DOHH2 (cell line): ENCODE measurements at regions not wholly inside any gene's neighbourhood (a gene's known extent, or its start where the extent isn't known, plus 50 kb on each side); places are given as distances from the start of the nearest gene placed in this dataset.

Experiments
- H3F3A ChIP-seq: fragments of 200-600 bp; sonication (generic), shearing (Covaris generic); 2 replicates; pipeline ENCODE4 v1.6.0; 2016; ENCODE audit warnings: antibody characterized with exemption, mild to moderate bottlenecking; ENCODE audit not compliant: control insufficient read depth, insufficient read depth
- H3K27ac ChIP-seq: fragments of 200-600 bp; sonication (generic); 2 replicates; pipeline ENCODE4 v1.5.1; 2014; ENCODE audit warnings: low read depth, mild to moderate bottlenecking, low read length, moderate library complexity
- H3K27me3 ChIP-seq: fragments of 200-600 bp; sonication (generic); 2 replicates; pipeline ENCODE4 v1.6.1; 2014; ENCODE audit warnings: mild to moderate bottlenecking, low read length, mixed read lengths; ENCODE audit not compliant: control insufficient read depth
- H3K36me3 ChIP-seq: fragments of 200-600 bp; sonication (generic); 2 replicates; pipeline ENCODE4 v1.6.1; 2014; ENCODE audit warnings: mild to moderate bottlenecking, low read length, moderate library complexity, mixed read lengths; ENCODE audit not compliant: control insufficient read depth
- H3K4me1 ChIP-seq: fragments of 200-600 bp; sonication (generic); 2 replicates; pipeline ENCODE4 v1.6.1; 2014; ENCODE audit warnings: mild to moderate bottlenecking, low read length, mixed read lengths; ENCODE audit not compliant: control insufficient read depth
- H3K4me2 ChIP-seq: fragments of 200-600 bp; sonication (generic); 2 replicates; pipeline ENCODE4 v1.6.0; 2014; ENCODE audit warnings: mild to moderate bottlenecking, low read length, moderate library complexity
- H3K4me3 ChIP-seq: fragments of 200-600 bp; sonication (generic); 2 replicates; pipeline ENCODE4 v1.5.1; 2014; ENCODE audit warnings: mild to moderate bottlenecking, low read length, mixed read lengths
- H3K79me2 ChIP-seq: fragments of 200-600 bp; sonication (generic); 2 replicates; pipeline ENCODE4 v1.6.1; 2014; ENCODE audit warnings: mild to moderate bottlenecking, low read length, mixed read lengths; ENCODE audit not compliant: control insufficient read depth
- H3K9me2 ChIP-seq: fragments of 200-600 bp; sonication (generic); replicated peaks from 2 replicates; pipeline ENCODE4 v1.6.1; 2014; ENCODE audit warnings: mild to moderate bottlenecking, low read length, mixed read lengths; ENCODE audit not compliant: control insufficient read depth
- H3K9me3 ChIP-seq: fragments of 200-600 bp; sonication (generic); 2 replicates; pipeline ENCODE4 v1.6.1; 2014; ENCODE audit warnings: antibody characterized with exemption, low read length, mixed read lengths; ENCODE audit not compliant: control insufficient read depth, insufficient read depth
- H4K20me1 ChIP-seq: fragments of 200-600 bp; sonication (generic); 2 replicates; pipeline ENCODE4 v1.6.0; 2014; ENCODE audit warnings: low read depth, mild to moderate bottlenecking, antibody characterized with exemption, low read length, moderate library complexity; ENCODE audit not compliant: control insufficient read depth, insufficient read depth
- EZH2phosphoT487 ChIP-seq: fragments of 200-600 bp; sonication (generic); IDR thresholded peaks from 2 replicates; pipeline ENCODE4 v1.6.1; 2017; ENCODE audit warnings: borderline replicate concordance, mild to moderate bottlenecking, antibody characterized with exemption, low read length, moderate library complexity, mixed read lengths
- TF ChIP-seq, protein P1 (sequence below): fragments of 200-600 bp; sonication (generic); IDR thresholded peaks from one replicate; pipeline ENCODE4 v1.5.1; 2014; ENCODE audit warnings: antibody characterized with exemption, mild to moderate bottlenecking, low read depth, low read length; ENCODE audit not compliant: poor library complexity, severe bottlenecking

- no peaks in the 10 kb centered on the region for H3K27me3 ChIP-seq
- H3F3A ChIP-seq = no peaks in the 10 kb centered on the region
- H3K36me3 ChIP-seq = no peaks in the 10 kb centered on the region
- TF ChIP-seq, protein P1, sequence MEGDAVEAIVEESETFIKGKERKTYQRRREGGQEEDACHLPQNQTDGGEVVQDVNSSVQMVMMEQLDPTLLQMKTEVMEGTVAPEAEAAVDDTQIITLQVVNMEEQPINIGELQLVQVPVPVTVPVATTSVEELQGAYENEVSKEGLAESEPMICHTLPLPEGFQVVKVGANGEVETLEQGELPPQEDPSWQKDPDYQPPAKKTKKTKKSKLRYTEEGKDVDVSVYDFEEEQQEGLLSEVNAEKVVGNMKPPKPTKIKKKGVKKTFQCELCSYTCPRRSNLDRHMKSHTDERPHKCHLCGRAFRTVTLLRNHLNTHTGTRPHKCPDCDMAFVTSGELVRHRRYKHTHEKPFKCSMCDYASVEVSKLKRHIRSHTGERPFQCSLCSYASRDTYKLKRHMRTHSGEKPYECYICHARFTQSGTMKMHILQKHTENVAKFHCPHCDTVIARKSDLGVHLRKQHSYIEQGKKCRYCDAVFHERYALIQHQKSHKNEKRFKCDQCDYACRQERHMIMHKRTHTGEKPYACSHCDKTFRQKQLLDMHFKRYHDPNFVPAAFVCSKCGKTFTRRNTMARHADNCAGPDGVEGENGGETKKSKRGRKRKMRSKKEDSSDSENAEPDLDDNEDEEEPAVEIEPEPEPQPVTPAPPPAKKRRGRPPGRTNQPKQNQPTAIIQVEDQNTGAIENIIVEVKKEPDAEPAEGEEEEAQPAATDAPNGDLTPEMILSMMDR = no peak
- TF ChIP-seq EZH2phosphoT487 = no peak
- no peaks in the 10 kb centered on the region for H3K9me2 ChIP-seq
- H4K20me1 ChIP-seq = no peaks in the 10 kb centered on the region
- H3K4me1 ChIP-seq = no peaks in the 10 kb centered on the region
- H3K4me2 ChIP-seq = no peak overlapping the region
- no peak overlapping the region for H3K27ac ChIP-seq
- no peak overlapping the region for H3K4me3 ChIP-seq
- H3K79me2 ChIP-seq = no peaks in the 10 kb centered on the region
- no peaks in the 10 kb centered on the region for H3K9me3 ChIP-seq
These were observed 81.1 kb upstream of the STK26 start for GRCh38 chrX:131942034-131942433.

GRCh38 chrX:131944936-131945902 is 77.9 kb upstream of the STK26 start:
- H3K36me3 ChIP-seq = no peaks in the 10 kb centered on the region
- H3K4me3 ChIP-seq = no peak overlapping the region
- H3K4me2 ChIP-seq = no peak overlapping the region
- TF ChIP-seq, protein P1 = no peak
- TF ChIP-seq EZH2phosphoT487 = no peak
- H3K27me3 ChIP-seq = no peaks in the 10 kb centered on the region
- no peak overlapping the region for H3K27ac ChIP-seq
- H3K9me2 ChIP-seq = no peaks in the 10 kb centered on the region
- no peaks in the 10 kb centered on the region for H3F3A ChIP-seq
- H3K79me2 ChIP-seq = no peaks in the 10 kb centered on the region
- H3K9me3 ChIP-seq = no peaks in the 10 kb centered on the region
- no peaks in the 10 kb centered on the region for H3K4me1 ChIP-seq
- no peaks in the 10 kb centered on the region for H4K20me1 ChIP-seq

DNA sequence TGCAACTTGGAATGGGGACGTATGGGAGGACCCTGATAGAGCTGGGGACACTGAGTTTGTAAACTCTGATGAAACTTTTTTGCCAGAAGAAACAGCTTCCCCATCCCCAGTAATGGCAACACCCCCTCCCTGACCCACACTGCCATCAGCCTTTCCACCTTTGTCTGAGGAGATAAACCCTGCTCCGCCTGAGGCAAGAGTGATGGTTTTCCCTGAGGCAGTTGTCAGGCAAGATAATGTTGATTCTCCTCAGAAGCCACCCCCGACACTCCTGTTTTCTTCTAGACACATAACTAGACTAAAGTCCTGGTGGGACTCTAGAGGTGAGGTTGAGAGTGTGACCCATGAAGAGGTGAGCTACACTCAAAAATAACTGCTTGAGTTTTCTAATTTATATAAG is 71.9 kb upstream of the STK26 start:
- TF ChIP-seq, protein P1 = no peak
- TF ChIP-seq EZH2phosphoT487 = no peak
- H3K9me3 ChIP-seq = no peaks in the 10 kb centered on the region
- no peaks in the 10 kb centered on the region for H4K20me1 ChIP-seq

More for the DNA sequence above, 71.9 kb upstream of the STK26 start:
- Histone ChIP-seq H3K79me2 (no peaks in the 10 kb centered on the region), H3K4me1 (no peaks in the 10 kb centered on the region), H3K36me3 (no peaks in the 10 kb centered on the region), H3F3A (no peaks in the 10 kb centered on the region), H3K4me2 (no peak overlapping the region), H3K4me3 (no peak overlapping the region), H3K27ac (no peak overlapping the region), H3K9me2 (no peaks in the 10 kb centered on the region), H3K27me3 (no peaks in the 10 kb centered on the region)
